HEK293 (cell line): ENCODE measurements at regions not wholly inside any gene's neighbourhood (a gene's known extent, or its start where the extent isn't known, plus 50 kb on each side); places are given as distances from the start of the nearest gene placed in this dataset.

Experiments
- CTCF ChIA-PET: fragments of 350-600 bp; formaldehyde crosslinking; extraction: SDS; loops from one replicate; lab custom pipeline; 2021; ENCODE audit warnings: antibody characterized with exemption; lab: Yijun Ruan, JAX
- POLR2A ChIA-PET: fragments of 300-600 bp; formaldehyde crosslinking; extraction: SDS; loops from one replicate; lab custom pipeline; 2020; ENCODE audit warnings: antibody characterized with exemption, inconsistent platforms; lab: Yijun Ruan, JAX
- H3K27ac ChIP-seq: fragments of 200-500 bp; sonication (Bioruptor generic); 2 replicates; pipeline ENCODE4 v1.5.1; 2014; ENCODE audit warnings: low read depth, low read length, control low read depth, inconsistent platforms; ENCODE audit errors: extremely low read depth
- H3K36me3 ChIP-seq, 2 experiments: fragments of 200-500 bp in 1 of 2; sonication (Bioruptor generic) in 1 of 2; 1 replicate in 1 of 2; 2 replicates in 1 of 2; pipeline ENCODE4 v1.5.1; 2014 to 2017; ENCODE audit warnings: inconsistent platforms in 2 of 2, low read length in 2 of 2; ENCODE audit not compliant: control insufficient read depth in 2 of 2, insufficient read depth in 1 of 2
- H3K4me1 ChIP-seq: fragments of 200-500 bp; sonication (Bioruptor generic); 2 replicates; pipeline ENCODE4 v1.5.1; 2014; ENCODE audit warnings: mild to moderate bottlenecking, low read length, inconsistent platforms; ENCODE audit not compliant: control insufficient read depth, insufficient read depth
- H3K4me3 ChIP-seq: 2 replicates; pipeline ENCODE4 v1.5.1; 2011; ENCODE audit warnings: low read depth, mild to moderate bottlenecking, control low read depth, low read length, moderate library complexity
- H3K9me3 ChIP-seq: fragments of 200-500 bp; sonication (Bioruptor generic); 2 replicates; pipeline ENCODE4 v1.5.1; 2014; ENCODE audit warnings: low read depth, low read length, inconsistent platforms; ENCODE audit not compliant: control insufficient read depth, insufficient read depth
- CTCF ChIP-seq: fragments of 450-650 bp; formaldehyde crosslinking; IDR thresholded peaks from 2 replicates; pipeline ENCODE4 v1.5.1; 2016; ENCODE audit warnings: missing biosample characterization, missing genetic modification characterization
- GFI1B ChIP-seq: fragments of 450-650 bp; formaldehyde crosslinking; IDR thresholded peaks from 2 replicates; pipeline ENCODE4 v1.5.1; 2016; ENCODE audit warnings: missing biosample characterization, missing genetic modification characterization
- KLF16 ChIP-seq: fragments of 450-650 bp; formaldehyde crosslinking; IDR thresholded peaks from 2 replicates; pipeline ENCODE4 v1.5.1; 2017; ENCODE audit warnings: missing biosample characterization, missing genetic modification characterization
- SCRT1 ChIP-seq: fragments of 450-650 bp; formaldehyde crosslinking; IDR thresholded peaks from 2 replicates; pipeline ENCODE4 v1.5.1; 2016; ENCODE audit warnings: missing biosample characterization, missing genetic modification characterization, borderline replicate concordance
- SCRT2 ChIP-seq: fragments of 450-650 bp; formaldehyde crosslinking; IDR thresholded peaks from 2 replicates; pipeline ENCODE4 v1.5.1; 2016; ENCODE audit warnings: missing biosample characterization, missing genetic modification characterization
- YY2 ChIP-seq: fragments of 450-650 bp; formaldehyde crosslinking; IDR thresholded peaks from 2 replicates; pipeline ENCODE4 v1.5.1; 2016; ENCODE audit warnings: missing biosample characterization, missing genetic modification characterization
- ZFP69B ChIP-seq: fragments of 450-650 bp; formaldehyde crosslinking; IDR thresholded peaks from 2 replicates; pipeline ENCODE4 v1.5.1; 2016; ENCODE audit warnings: missing biosample characterization, missing genetic modification characterization
- ZNF112 ChIP-seq: fragments of 450-650 bp; formaldehyde crosslinking; IDR thresholded peaks from 2 replicates; pipeline ENCODE4 v1.5.0; 2017; ENCODE audit warnings: missing biosample characterization, missing genetic modification characterization
- ZNF132 ChIP-seq: fragments of 450-650 bp; formaldehyde crosslinking; IDR thresholded peaks from 2 replicates; pipeline ENCODE4 v1.5.1; 2017; ENCODE audit warnings: missing biosample characterization, missing genetic modification characterization, borderline replicate concordance
- ZNF133 ChIP-seq: fragments of 450-650 bp; formaldehyde crosslinking; IDR thresholded peaks from 2 replicates; pipeline ENCODE4 v1.5.1; 2016; ENCODE audit warnings: missing biosample characterization, missing genetic modification characterization
- ZNF138 ChIP-seq: fragments of 450-650 bp; formaldehyde crosslinking; IDR thresholded peaks from 2 replicates; pipeline ENCODE4 v1.5.1; 2016; ENCODE audit warnings: missing biosample characterization, missing genetic modification characterization, borderline replicate concordance
- ZNF146 ChIP-seq: fragments of 450-650 bp; formaldehyde crosslinking; IDR thresholded peaks from 2 replicates; pipeline ENCODE4 v1.5.1; 2016; ENCODE audit warnings: missing biosample characterization, missing genetic modification characterization
- ZNF23 ChIP-seq: fragments of 450-650 bp; formaldehyde crosslinking; IDR thresholded peaks from 2 replicates; pipeline ENCODE4 v1.5.1; 2016; ENCODE audit warnings: missing biosample characterization, missing genetic modification characterization, borderline replicate concordance
- ZNF274 ChIP-seq, 2 experiments: fragments of 200-500 bp in 1 of 2; fragments of 450-650 bp in 1 of 2; sonication (Bioruptor generic) in 1 of 2; formaldehyde crosslinking in 1 of 2; IDR thresholded peaks; 2 replicates each; pipeline versions ENCODE4 v1.5.1 to v1.6.1; 2014 to 2016; ENCODE audit warnings: borderline replicate concordance in 1 of 2, inconsistent platforms in 1 of 2, low read length in 1 of 2, missing biosample characterization in 1 of 2, missing genetic modification characterization in 1 of 2
- ZNF426 ChIP-seq: fragments of 450-650 bp; formaldehyde crosslinking; IDR thresholded peaks from 2 replicates; pipeline ENCODE4 v1.5.1; 2017; ENCODE audit warnings: missing biosample characterization, missing genetic modification characterization, mild to moderate bottlenecking, inconsistent platforms, moderate library complexity
- ZNF510 ChIP-seq: fragments of 450-650 bp; formaldehyde crosslinking; IDR thresholded peaks from 2 replicates; pipeline ENCODE4 v1.5.1; 2018; ENCODE audit warnings: mild to moderate bottlenecking, missing genetic modification characterization, missing biosample characterization; ENCODE audit not compliant: insufficient replicate concordance
- ZNF544 ChIP-seq: fragments of 450-650 bp; formaldehyde crosslinking; IDR thresholded peaks from 2 replicates; pipeline ENCODE4 v1.5.0; 2017; ENCODE audit warnings: missing biosample characterization, missing genetic modification characterization
- ZNF629 ChIP-seq: fragments of 450-650 bp; formaldehyde crosslinking; IDR thresholded peaks from 2 replicates; pipeline ENCODE4 v1.5.1; 2017; ENCODE audit warnings: missing biosample characterization, missing genetic modification characterization
- ZNF707 ChIP-seq: fragments of 450-650 bp; formaldehyde crosslinking; IDR thresholded peaks from 2 replicates; pipeline ENCODE4 v1.5.1; 2016; ENCODE audit warnings: missing biosample characterization, missing genetic modification characterization
- ZNF747 ChIP-seq: fragments of 450-650 bp; formaldehyde crosslinking; IDR thresholded peaks from 2 replicates; pipeline ENCODE4 v1.5.1; 2016; ENCODE audit warnings: missing biosample characterization, missing genetic modification characterization
- ZNF785 ChIP-seq: fragments of 450-650 bp; formaldehyde crosslinking; IDR thresholded peaks from 2 replicates; pipeline ENCODE4 v1.5.1; 2016; ENCODE audit warnings: missing biosample characterization, missing genetic modification characterization
- TF ChIP-seq, protein P1 (sequence below): fragments of 450-650 bp; formaldehyde crosslinking; IDR thresholded peaks from 2 replicates; pipeline ENCODE4 v1.5.1; 2016; ENCODE audit warnings: missing biosample characterization, missing genetic modification characterization
- TF ChIP-seq, protein P2 (sequence below): fragments of 450-650 bp; formaldehyde crosslinking; IDR thresholded peaks from 2 replicates; pipeline ENCODE4 v1.5.1; 2017; ENCODE audit warnings: missing biosample characterization, missing genetic modification characterization

DNA sequence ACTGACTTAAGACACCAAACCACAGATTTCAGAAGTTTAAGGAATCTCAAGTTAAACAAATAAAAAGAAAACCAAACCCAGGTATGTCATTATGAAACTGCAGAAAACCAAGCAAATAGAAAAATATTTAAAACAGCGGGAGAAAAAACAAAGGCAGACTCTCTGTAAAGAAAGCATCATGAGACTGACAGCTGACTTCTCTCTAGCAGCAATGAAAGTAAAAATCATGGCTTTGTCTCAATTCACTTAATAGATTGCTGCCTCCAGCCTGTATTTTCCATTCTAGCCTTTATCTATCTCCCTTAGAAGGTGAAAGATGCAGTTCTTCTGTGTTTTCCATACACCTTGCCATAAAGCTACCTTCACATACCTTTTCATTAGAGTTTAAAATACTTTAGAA is 131.1 kb upstream of the IPO5 start (continued):
- TF ChIP-seq, protein P1, sequence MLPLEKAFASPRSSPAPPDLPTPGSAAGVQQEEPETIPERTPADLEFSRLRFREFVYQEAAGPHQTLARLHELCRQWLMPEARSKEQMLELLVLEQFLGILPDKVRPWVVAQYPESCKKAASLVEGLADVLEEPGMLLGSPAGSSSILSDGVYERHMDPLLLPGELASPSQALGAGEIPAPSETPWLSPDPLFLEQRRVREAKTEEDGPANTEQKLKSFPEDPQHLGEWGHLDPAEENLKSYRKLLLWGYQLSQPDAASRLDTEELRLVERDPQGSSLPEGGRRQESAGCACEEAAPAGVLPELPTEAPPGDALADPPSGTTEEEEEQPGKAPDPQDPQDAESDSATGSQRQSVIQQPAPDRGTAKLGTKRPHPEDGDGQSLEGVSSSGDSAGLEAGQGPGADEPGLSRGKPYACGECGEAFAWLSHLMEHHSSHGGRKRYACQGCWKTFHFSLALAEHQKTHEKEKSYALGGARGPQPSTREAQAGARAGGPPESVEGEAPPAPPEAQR = no peak
- TF ChIP-seq ZNF785 (no peak), ZNF23 (tag by site-specific recombination) (no peak), ZNF132 (no peak), ZNF138 (tag by site-specific recombination) (no peak), YY2 (tag by site-specific recombination) (no peak)

GRCh38 chr13:97826421-97827012 is 127.0 kb upstream of the IPO5 start:
- no peaks in the 10 kb centered on the region for H3K4me1 ChIP-seq
- ChIA-PET POLR2A (interaction anchor here (0.6 kb wide), 1 partner anchor 15 kb away, joined by 4 read pairs; no protein-coding TSS in a partner anchor), CTCF (no interaction called here)
- no peaks in the 10 kb centered on the region for H3K9me3 ChIP-seq
- TF ChIP-seq ZNF544 (tag by site-specific recombination) (no peak), CTCF (tag by site-specific recombination) (no peak), ZNF510 (no peak), ZNF133 (tag by site-specific recombination) (no peak), SCRT2 (tag by site-specific recombination) (no peak), ZNF707 (tag by site-specific recombination) (no peak), ZNF146 (tag by site-specific recombination) (no peak), ZNF274 (IDR thresholded peaks at IDR 0.05; ENCODE audit: low read length) (no peak), ZNF274 (tag by site-specific recombination; IDR thresholded peaks at IDR 0.05; ENCODE audit: borderline replicate concordance) (no peak), KLF16 (tag by site-specific recombination) (no peak), SCRT1 (tag by site-specific recombination) (no peak), ZNF629 (no peak), GFI1B (tag by site-specific recombination) (no peak), ZFP69B (no peak), ZNF426 (tag by site-specific recombination) (no peak), ZNF112 (tag by site-specific recombination) (no peak), ZNF138 (tag by site-specific recombination) (no peak), ZNF747 (tag by site-specific recombination) (no peak)
- TF ChIP-seq, protein P2, sequence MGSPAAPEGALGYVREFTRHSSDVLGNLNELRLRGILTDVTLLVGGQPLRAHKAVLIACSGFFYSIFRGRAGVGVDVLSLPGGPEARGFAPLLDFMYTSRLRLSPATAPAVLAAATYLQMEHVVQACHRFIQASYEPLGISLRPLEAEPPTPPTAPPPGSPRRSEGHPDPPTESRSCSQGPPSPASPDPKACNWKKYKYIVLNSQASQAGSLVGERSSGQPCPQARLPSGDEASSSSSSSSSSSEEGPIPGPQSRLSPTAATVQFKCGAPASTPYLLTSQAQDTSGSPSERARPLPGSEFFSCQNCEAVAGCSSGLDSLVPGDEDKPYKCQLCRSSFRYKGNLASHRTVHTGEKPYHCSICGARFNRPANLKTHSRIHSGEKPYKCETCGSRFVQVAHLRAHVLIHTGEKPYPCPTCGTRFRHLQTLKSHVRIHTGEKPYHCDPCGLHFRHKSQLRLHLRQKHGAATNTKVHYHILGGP (tag by site-specific recombination) = no peak
- H3K27ac ChIP-seq = no peak overlapping the region
- H3K36me3 ChIP-seq = no peaks in the 10 kb centered on the region
- H3K4me3 ChIP-seq = no peak overlapping the region
